ENCODE measurements at regions not wholly inside any gene's neighbourhood (a gene's known extent, or its start where the extent isn't known, plus 50 kb on each side); places are given as distances from the start of the nearest gene placed in this dataset.

- TF ChIP-seq CTCF (conservative IDR thresholded peaks at IDR 0.05; ENCODE audit: low read length) (no peak), EZH2phosphoT487 (IDR thresholded peaks at IDR 0.05; ENCODE audit: borderline replicate concordance) (no peak)
Measured at GRCh38 chr3:177652556-177653291, 455.4 kb upstream of the TBL1XR1 start.

Measured in Loucy (cell line).